Neuronal stem cell (in vitro differentiated cells): ENCODE measurements at regions not wholly inside any gene's neighbourhood (a gene's known extent, or its start where the extent isn't known, plus 50 kb on each side); places are given as distances from the start of the nearest gene placed in this dataset.
"Not testable (repeated sequence)": the region's sequence is repeated elsewhere in the genome, so short reads cannot be mapped to it uniquely, and the experiment has no call there.

Experiments
- DNase-seq: peaks from one replicate; pipeline ENCODE4 v3.0.0-alpha.2; 2013; ENCODE audit warnings: low spot score
- H2AFZ ChIP-seq: one replicate; pipeline ENCODE4 v1.6.1; 2013; ENCODE audit warnings: mild to moderate bottlenecking, low read length, inconsistent platforms
- H2AK5ac ChIP-seq: 2 replicates; pipeline ENCODE4 v1.6.1; 2013; ENCODE audit warnings: low read depth, mild to moderate bottlenecking, inconsistent platforms, low read length, moderate library complexity, mixed read lengths
- H2BK120ac ChIP-seq: 2 replicates; pipeline ENCODE4 v1.6.1; 2013; ENCODE audit warnings: low read depth, mild to moderate bottlenecking, inconsistent platforms, low read length, moderate library complexity, mixed read lengths
- H2BK12ac ChIP-seq: one replicate; pipeline ENCODE4 v1.6.1; 2013; ENCODE audit warnings: low read length, inconsistent platforms
- H2BK15ac ChIP-seq: 2 replicates; pipeline ENCODE4 v1.6.1; 2013; ENCODE audit warnings: mild to moderate bottlenecking, low read length, inconsistent platforms, mixed read lengths
- H2BK5ac ChIP-seq: one replicate; pipeline ENCODE4 v1.6.1; 2013; ENCODE audit warnings: inconsistent platforms, mild to moderate bottlenecking, low read length, moderate library complexity
- H3K14ac ChIP-seq: one replicate; pipeline ENCODE4 v1.6.1; 2013; ENCODE audit warnings: low read length, inconsistent platforms
- H3K18ac ChIP-seq: 2 replicates; pipeline ENCODE4 v1.6.1; 2013; ENCODE audit warnings: low read length, inconsistent platforms
- H3K23ac ChIP-seq: 2 replicates; pipeline ENCODE4 v1.6.1; 2013; ENCODE audit warnings: low read depth, mild to moderate bottlenecking, mixed read lengths, low read length, inconsistent platforms; ENCODE audit not compliant: poor library complexity
- H3K27ac ChIP-seq: replicated peaks from 3 replicates; pipeline ENCODE4 v1.5.1; 2013; ENCODE audit warnings: low read length, inconsistent platforms
- H3K27me3 ChIP-seq, 3 experiments: 2 replicates each; pipeline ENCODE4 v1.6.1; 2013; ENCODE audit warnings: low read length in 3 of 3, mild to moderate bottlenecking in 2 of 3, inconsistent platforms in 1 of 3, low read depth in 1 of 3, mixed read lengths in 1 of 3, moderate library complexity in 1 of 3; ENCODE audit not compliant: control insufficient read depth in 3 of 3, insufficient read depth in 3 of 3
- H3K36me3 ChIP-seq, 2 donors: replicated peaks in 1 of 2; 2 replicates each; pipeline ENCODE4 v1.6.1; 2013; ENCODE audit warnings: low read length in 2 of 2; ENCODE audit not compliant: control insufficient read depth in 2 of 2, insufficient read depth in 2 of 2
- H3K4ac ChIP-seq: 2 replicates; pipeline ENCODE4 v1.6.1; 2013; ENCODE audit warnings: inconsistent platforms, mild to moderate bottlenecking, low read length, moderate library complexity
- H3K4me1 ChIP-seq, 2 donors: 1 replicate in 1 of 2; 2 replicates in 1 of 2; pipeline ENCODE4 v1.6.1; 2013; ENCODE audit warnings: low read length in 2 of 2, low read depth in 1 of 2; ENCODE audit not compliant: control insufficient read depth in 2 of 2, insufficient read depth in 1 of 2
- H3K4me2 ChIP-seq: one replicate; pipeline ENCODE4 v1.6.1; 2013; ENCODE audit warnings: mild to moderate bottlenecking, low read length, inconsistent platforms; ENCODE audit not compliant: insufficient read depth, poor library complexity, severe bottlenecking
- H3K4me3 ChIP-seq, 2 donors: 2 replicates each; pipeline ENCODE4 v1.5.1; 2013; ENCODE audit warnings: low read length in 2 of 2, mild to moderate bottlenecking in 2 of 2, inconsistent platforms in 1 of 2, moderate library complexity in 1 of 2
- H3K79me1 ChIP-seq: one replicate; pipeline ENCODE4 v1.6.1; 2013; ENCODE audit warnings: low read depth, mild to moderate bottlenecking, inconsistent platforms, low read length, moderate library complexity
- H3K9ac ChIP-seq: one replicate; pipeline ENCODE4 v1.6.1; 2013; ENCODE audit warnings: mild to moderate bottlenecking, low read depth, low read length, inconsistent platforms; ENCODE audit not compliant: poor library complexity
- H3K9me3 ChIP-seq, 2 donors: replicated peaks in 1 of 2; 2 replicates each; pipeline versions ENCODE3 to v1.6.1; 2013; ENCODE audit warnings: low read length in 2 of 2, mild to moderate bottlenecking in 2 of 2, inconsistent platforms in 1 of 2, low read depth in 1 of 2, mixed read lengths in 1 of 2, moderate library complexity in 1 of 2; ENCODE audit not compliant: control insufficient read depth in 2 of 2, insufficient read depth in 1 of 2
- H4K8ac ChIP-seq: one replicate; pipeline ENCODE4 v1.6.1; 2013; ENCODE audit warnings: low read depth, mild to moderate bottlenecking, inconsistent platforms, low read length, moderate library complexity
- H4K91ac ChIP-seq: one replicate; pipeline ENCODE4 v1.6.1; 2013; ENCODE audit warnings: low read length, low read depth, mild to moderate bottlenecking, inconsistent platforms; ENCODE audit not compliant: poor library complexity
- WGBS, 2 donors: extraction: QIAGEN DNeasy Blood & Tissue Kit; methylation state at CpG; one replicate each; pipeline ENCODE4 v1.1.7; 2013; ENCODE audit warnings: missing lambda C conversion rate in 2 of 2, mixed read lengths in 1 of 2; ENCODE audit not compliant: insufficient read length in 2 of 2, insufficient replicate concordance in 1 of 2; ENCODE audit errors: extremely low coverage in 2 of 2; 5-methylcytosine and 5-hydroxymethylcytosine counted together

DNA sequence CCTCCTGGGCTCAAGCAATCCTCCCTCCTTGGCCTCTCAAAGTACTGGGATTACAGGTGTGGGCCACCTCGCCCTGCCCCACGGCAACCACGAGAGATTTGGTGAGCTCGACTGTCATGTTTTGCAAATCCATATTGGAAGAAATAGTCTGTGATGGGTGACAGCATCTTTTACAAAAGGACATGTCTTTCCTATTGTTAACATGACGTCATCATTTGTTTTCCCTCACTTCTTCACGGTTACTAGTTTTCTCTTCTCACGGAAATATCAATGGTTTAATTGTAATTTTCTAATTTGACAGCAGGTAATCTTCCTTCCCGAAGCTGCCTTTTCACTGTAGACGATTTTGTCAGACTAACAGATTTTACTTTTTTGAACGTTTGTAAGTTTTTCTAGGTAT, 110.8 kb upstream of the GREM2 start:
- Histone ChIP-seq H3K27me3 (no peaks in the 10 kb centered on the region), H3K4me3 (no peak overlapping the region), H4K91ac (no peak overlapping the region), H3K4me1 (peaks cover 0 to 2% of the 10 kb centered on the region in 2 donors), H2BK12ac (no peak overlapping the region), H3K4me2 (no peak overlapping the region), H3K23ac (no peak overlapping the region), H4K8ac (no peak overlapping the region), H2BK120ac (no peak overlapping the region), H3K27ac (no peak overlapping the region), H3K14ac (no peak overlapping the region), H3K36me3 (no peaks in the 10 kb centered on the region), H3K18ac (no peak overlapping the region), H3K79me1 (no peaks in the 10 kb centered on the region), H3K4ac (no peak overlapping the region), H2AK5ac (no peak overlapping the region), H2BK5ac (no peak overlapping the region), H2AFZ (no peak overlapping the region), H2BK15ac (no peak overlapping the region), H3K9ac (no peak overlapping the region), H3K9me3 (peaks cover 0 to 2% of the 10 kb centered on the region in 2 donors)
- no peak for DNase-seq
- WGBS, 2 donors: no CpG with 5 or more reads among the region's 10 CpGs

DNA sequence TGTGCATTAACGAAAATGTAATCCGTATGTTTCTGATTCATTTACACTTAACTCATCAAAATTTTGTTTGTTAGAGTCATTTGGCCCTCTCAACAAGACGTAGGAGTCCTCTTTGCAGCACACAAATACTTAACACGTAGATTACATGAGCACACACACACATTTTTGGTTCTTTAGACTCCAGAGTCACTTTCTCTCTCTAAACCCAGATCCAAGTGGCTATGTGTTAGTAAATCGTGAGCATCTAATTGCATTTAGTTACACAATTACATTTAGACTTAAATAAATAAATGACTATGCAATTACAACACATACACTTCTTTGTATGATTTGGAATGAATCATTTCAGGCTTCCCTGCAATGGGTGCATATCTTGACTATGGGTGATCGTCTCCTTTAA, 109.0 kb upstream of the GREM2 start:
- Histone ChIP-seq H3K4ac (no peak overlapping the region), H3K9me3 (peaks cover 0 to under 1% of the 10 kb centered on the region in 2 donors), H2AFZ (no peak overlapping the region), H3K9ac (no peak overlapping the region), H2BK12ac (no peak overlapping the region), H2BK120ac (no peak overlapping the region), H3K27me3 (no peaks in the 10 kb centered on the region), H3K27ac (no peak overlapping the region), H2BK15ac (no peak overlapping the region), H3K4me3 (no peak overlapping the region), H3K18ac (no peak overlapping the region), H4K8ac (no peak overlapping the region), H3K36me3 (no peaks in the 10 kb centered on the region), H3K4me2 (no peak overlapping the region), H3K14ac (no peak overlapping the region), H3K23ac (no peak overlapping the region), H3K79me1 (no peaks in the 10 kb centered on the region), H4K91ac (no peak overlapping the region), H2BK5ac (no peak overlapping the region), H3K4me1 (peaks cover 0 to 2% of the 10 kb centered on the region in 2 donors), H2AK5ac (no peak overlapping the region)
- no CpG with 5 or more reads among the region's 6 CpGs for WGBS, 2 donors
- DNase-seq: no peak

DNA sequence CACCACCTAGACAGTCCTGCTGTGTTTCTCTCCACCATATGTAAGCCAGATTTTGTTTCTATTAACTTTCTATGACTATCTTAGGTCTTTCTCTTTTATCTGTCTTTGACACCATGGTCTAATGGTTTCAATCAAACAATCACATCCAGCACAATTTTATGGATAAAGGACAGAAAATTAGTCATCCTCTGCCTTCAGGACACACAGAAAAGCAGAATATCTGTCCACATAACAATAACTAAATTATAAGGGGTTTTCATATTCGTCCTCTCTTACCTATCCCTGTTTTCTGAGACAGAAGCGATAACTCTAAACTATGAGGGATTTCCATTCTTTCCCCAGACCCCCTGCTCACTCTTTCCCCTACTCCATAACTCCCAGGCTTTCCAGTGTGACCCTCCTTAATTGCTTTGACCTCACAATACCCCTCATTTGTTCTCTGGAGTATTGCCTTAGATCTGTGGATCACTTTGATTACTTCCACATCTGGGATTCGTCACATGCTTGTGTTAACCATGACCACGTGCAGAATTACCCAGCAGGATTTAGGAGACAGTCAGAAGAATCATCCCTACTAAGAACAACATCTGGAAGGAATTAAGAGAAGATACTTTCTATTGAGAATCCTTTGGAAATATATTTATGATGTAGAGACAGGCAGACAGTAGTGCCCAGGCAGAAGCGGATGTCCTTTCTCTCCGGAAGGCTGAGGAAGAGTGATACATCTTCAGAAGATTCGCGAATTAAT, 108.2 kb upstream of the GREM2 start:
- no CpG with 5 or more reads among the region's 8 CpGs for WGBS, 2 donors

DNA sequence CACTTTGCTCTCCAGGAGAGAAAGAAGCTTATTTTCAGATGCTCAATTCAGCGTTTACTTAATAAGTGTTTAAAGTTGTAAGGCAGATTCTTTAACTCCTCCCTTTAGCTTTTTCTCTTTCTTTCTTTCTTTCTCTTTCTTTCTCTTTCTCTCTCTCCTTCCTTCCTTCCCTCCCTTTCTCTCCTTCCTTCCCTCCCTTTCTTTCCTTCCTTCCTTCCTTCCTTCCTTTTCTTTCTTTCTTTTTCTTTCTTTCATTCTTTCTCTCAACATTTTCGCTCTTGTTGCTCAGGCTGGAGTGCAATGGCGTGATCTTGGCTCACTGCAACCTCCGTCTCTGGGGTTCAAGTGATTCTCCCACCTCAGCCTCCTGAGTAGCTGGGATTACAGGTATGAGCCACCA, 104.6 kb upstream of the GREM2 start:
- H3K27me3 ChIP-seq, H3K4me1 ChIP-seq, DNase-seq, H3K27ac ChIP-seq, H2BK120ac ChIP-seq, H3K4me3 ChIP-seq, H4K91ac ChIP-seq, H3K4me2 ChIP-seq, H3K79me1 ChIP-seq, H2AK5ac ChIP-seq, H3K9ac ChIP-seq, H4K8ac ChIP-seq, H3K14ac ChIP-seq, H2BK12ac ChIP-seq, H2BK5ac ChIP-seq, H3K23ac ChIP-seq, H3K36me3 ChIP-seq, H2BK15ac ChIP-seq, H2AFZ ChIP-seq, H3K9me3 ChIP-seq, H3K4ac ChIP-seq, H3K18ac ChIP-seq: not testable (repeated sequence)
- 100% methylated on average over 1 of the region's 4 CpGs; no CpG with 5 or more reads in 1 of the 2 donors for WGBS, 2 donors

More for the DNA sequence above, 108.2 kb upstream of the GREM2 start:
- no peak overlapping the region for H3K14ac ChIP-seq
- no peaks in the 10 kb centered on the region for H3K79me1 ChIP-seq
- no peak overlapping the region for H3K4me2 ChIP-seq
- no peak overlapping the region for H2BK15ac ChIP-seq
- H3K27me3 ChIP-seq: no peaks in the 10 kb centered on the region
- DNase-seq: no peak
- H3K9ac ChIP-seq: no peak overlapping the region
- no peak overlapping the region for H3K27ac ChIP-seq
- no peak overlapping the region for H2BK120ac ChIP-seq
- no peak overlapping the region for H3K4me3 ChIP-seq
- no peak overlapping the region for H2AK5ac ChIP-seq
- no peak overlapping the region for H2BK12ac ChIP-seq
- H3K4ac ChIP-seq: no peak overlapping the region
- H3K36me3 ChIP-seq: no peaks in the 10 kb centered on the region
- no peak overlapping the region for H4K91ac ChIP-seq
- H3K4me1 ChIP-seq: peaks cover 0 to 2% of the 10 kb centered on the region in 2 donors
- no peak overlapping the region for H2BK5ac ChIP-seq
- no peak overlapping the region for H2AFZ ChIP-seq
- H3K9me3 ChIP-seq: no peaks in the 10 kb centered on the region
- H3K18ac ChIP-seq: no peak overlapping the region
- no peak overlapping the region for H4K8ac ChIP-seq
- no peak overlapping the region for H3K23ac ChIP-seq
